Kidney glomerular epithelial cell (primary cell): ENCODE measurements at regions not wholly inside any gene's neighbourhood (a gene's known extent, or its start where the extent isn't known, plus 50 kb on each side); places are given as distances from the start of the nearest gene placed in this dataset.

ENCODE experiments used
- DNase-seq: peaks from one replicate; lab custom pipeline; 2025; lab: John Stamatoyannopoulos, UW

DNA sequence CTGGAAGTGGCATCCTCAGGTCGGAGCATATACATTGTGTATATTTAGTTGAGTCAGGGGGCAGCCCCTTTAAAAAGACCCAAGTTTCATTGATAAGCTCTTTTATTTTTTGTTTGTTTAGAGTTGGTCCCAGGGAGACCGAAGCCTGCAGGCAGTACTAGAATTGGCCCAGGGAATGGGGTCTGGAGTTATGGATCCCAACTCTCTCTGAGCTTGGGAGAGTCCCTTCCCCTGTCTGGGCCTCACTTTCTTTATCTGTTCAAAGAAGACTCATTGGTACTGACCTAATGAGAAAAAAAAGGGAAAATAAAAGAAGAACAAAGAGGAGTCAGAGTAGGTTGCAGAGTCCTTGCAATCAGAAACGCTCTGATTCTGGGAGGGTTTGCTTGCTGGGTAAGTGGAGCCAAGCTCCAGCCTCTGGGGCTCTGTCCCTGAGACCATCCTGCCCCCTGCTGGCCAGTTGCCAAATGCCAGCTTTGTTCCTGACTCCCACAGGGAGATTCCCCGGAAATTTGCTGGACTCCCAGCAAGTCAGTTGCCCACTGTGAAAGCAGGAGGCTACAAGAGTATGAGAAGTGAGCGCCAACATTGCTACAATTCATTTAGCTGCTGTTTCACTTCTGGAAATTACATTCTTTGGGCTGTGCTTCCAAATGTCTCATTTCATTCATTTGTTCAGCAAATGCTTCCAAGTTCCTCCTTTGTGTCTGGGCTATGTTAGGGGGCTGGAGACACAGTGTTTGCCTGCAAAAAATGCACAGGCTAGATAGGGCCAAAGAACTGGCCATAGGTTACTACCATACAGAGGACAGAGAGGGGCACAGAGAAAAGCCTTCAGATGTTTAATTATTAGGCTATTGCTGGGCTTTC is 156.2 kb downstream of the MELK start:
- peak; percentile 10 for DNase-seq

GRCh38 chr9:36729906-36730305 is 157.2 kb downstream of the MELK start:
- no peak for DNase-seq

DNA sequence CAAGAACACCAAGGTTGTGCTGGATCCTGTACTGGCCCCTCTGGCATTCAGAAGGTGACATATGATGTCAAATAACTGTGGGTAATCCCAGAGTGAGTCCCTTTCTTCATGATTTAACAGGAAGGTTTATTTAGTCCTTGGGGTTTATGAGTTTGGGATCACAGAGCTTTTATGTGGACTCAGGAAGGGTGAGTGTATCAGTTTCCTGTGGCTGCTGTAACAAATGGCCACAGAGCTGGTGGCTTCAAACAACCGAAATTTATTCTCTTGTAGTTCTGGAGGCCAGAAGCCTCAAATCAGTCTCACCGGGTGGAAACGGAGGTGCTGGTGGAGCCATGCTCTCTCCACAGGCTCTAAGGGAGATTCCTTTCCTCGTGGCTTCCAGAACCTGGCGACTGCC is 157.7 kb downstream of the MELK start:
- DNase-seq: no peak

DNA sequence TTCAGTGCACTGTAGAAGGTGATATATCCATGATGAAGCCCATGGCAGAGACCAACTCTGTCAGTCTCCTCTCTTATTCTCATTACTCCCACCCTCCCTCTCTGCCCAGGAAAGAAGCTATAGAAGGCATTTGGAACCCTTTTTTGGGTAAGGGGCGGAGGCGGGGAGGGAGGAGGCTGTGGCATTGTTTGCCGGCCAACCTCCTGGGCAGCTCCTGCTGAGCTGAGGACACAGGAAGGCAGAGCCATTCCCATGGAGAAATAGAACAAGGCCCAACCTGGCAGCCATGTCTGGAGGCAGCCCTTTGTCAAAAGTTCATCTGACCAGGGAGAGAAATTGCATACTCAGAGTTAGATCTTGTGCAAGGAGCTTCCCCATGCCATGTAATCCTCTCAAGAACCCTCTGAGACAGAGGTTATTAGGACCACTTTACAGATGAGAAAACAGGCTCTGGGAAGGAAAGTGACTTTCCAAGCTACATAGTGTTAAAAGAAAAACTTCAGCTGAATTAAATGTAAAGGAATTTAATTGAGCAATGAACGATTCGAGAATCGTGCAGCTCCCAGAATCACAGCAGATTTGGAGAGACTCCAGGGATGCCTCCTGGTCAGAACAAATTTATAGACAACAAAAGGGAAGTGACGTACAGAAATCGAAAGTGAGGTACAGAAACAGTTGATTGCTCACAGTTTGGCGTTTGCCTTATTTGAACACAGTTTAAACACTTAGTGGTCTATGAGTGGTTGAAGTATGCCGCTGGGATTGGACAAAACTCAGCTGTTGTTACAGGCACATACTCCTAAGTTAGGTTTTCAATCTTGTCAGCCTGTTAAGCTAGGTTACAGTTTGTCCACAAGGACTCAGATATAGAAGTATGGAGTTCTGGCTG is 158.6 kb downstream of the MELK start:
- no peak for DNase-seq

DNA sequence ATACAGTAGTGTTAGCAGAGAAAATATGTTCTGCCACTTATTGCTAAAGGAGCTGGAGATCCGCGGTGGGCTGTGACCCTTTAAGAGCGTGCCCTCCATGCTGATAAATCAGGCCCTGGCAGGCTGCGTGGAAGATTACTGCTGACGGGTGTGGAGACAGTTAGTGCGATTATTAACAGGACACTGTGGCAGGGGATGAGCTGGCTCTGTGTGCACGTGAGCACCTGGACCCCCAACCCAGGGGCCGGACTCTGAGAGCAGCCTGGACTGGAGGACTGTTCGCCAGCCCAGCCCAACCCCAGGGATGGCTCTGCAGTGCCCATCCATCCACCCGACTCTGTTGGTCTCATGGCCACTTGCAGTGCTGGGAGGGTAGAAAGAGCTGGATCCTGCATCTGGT is 162.0 kb downstream of the MELK start:
- DNase-seq: no peak

- DNase-seq: no peak
These were observed 164.0 kb downstream of the MELK start for GRCh38 chr9:36736648-36737047.

GRCh38 chr9:36738318-36738976 is 165.8 kb downstream of the MELK start:
- DNase-seq: peak; percentile 0

DNA sequence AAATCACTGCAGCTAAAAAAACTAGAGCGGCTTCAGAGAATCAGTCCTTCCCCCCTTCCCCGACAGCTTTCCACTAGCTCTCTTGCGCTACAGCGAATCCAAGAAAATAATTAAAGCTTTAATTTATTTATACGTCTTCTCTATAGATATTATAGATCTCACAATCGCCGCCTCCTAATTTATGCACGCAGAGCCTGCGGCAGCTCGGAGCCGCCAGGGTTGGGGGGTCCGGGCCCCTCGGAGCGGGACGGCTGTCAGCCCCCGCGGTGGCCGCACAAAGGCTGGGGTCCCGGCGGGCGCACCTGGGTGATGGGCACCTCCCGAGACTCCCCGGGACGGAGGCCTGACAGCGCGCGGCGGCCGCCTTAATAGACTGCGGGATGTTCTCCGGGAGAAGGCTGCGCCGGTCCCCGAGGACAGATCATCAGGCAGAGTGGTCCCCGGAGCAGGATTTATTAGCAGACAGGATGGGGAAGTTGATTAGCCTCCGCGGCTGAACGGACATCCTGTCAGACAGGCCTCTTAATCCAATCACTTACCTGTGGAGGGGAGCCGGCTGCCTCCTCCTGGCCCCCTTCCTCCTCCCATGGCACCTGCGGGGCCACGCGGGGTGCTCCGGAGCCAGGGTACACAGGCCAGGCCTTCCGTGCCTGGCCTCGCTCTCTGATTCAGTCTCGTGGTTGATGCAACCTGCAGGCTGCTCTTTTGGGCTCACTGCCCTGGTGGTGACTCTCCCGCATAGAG is 166.8 kb downstream of the MELK start:
- no peak for DNase-seq

- DNase-seq: no peak
These were observed 169.6 kb downstream of the MELK start for GRCh38 chr9:36742264-36742663.

DNA sequence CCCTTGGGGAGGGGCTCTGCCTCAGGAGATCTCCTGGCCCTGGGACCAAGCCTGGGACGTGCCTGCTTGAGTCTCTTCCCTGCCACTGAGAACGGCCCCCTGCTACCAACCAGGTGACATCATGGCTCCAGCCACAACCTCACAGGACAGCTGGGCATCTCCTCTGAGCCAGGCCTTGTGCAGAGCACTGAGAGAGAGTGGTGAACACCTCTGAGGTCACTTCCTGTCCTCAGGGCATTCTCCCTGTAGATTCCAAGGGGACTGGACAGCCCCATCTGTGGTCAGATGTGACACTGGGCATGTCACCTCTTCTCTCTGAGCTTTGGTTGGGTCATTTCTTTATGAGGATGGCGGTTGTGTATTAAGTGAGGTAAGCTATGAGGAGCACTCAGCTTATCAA is 172.0 kb downstream of the MELK start:
- no peak for DNase-seq

DNA sequence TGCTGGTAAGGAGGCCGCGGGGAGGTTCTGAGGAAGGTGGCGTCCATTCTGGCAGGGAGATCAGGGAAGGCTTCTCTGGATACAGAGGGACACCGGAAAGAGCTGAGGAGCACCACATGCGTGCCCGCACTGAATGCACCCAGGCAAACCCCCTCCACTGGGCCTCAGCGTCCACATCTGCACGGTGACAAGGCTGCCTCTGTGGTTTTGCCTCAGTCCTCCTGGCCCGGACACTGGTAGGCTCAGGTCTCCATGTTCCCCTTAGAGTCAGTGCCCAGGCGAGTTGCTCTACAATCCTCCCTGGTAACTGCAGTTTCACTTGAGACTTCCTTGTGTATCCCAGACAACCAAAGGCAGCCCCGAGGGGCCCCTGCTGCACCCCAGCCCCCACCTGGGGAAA is 173.3 kb downstream of the MELK start:
- DNase-seq: no peak

DNA sequence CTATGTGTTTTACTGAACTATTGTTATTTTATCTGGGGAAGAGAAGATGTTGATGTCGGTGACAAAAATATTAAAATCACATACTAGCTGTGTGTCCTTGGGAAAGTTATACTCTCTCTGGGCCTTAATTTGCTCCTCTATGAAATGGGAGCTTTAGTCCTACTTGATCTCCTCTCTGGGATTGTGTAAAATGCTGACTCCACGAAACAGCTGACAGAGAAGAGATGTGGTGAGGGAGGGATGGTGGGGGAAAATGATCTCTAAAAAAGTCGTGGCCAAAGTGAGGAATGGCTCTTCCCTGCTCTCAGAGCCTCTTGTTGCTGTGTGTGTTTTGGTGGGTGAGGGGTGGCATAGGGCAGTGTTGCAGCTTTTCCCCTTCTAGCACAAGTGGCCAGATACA is 173.7 kb downstream of the MELK start:
- DNase-seq: no peak

DNA sequence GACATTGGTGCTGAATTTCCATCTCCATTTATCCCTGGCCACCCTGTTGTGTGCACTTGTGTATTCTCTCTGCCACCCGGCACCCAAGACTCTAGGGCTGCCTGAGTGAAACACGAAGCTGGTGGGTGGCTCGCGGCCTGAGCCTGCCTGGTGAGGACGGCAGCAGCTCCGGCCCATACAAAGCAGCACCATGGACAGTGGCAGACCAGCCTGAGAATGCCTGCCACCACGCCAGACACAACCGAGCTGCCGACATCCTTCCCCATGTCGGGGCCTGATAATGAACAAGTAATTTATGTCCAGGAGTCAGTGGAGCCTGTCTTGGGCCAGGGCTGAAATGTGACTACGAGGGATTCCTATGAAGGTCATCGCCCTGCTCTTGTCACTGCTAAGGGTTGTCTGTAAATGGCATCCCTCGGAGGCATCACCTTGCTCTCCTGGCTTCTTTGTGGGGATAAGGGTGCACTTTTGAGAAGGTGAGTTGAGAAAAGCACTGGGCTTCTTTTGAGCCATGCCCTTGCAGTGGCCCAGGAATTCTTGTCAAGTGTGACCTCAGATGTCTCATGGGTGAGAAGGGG is 175.7 kb downstream of the MELK start:
- peak; percentile 52 for DNase-seq

DNA sequence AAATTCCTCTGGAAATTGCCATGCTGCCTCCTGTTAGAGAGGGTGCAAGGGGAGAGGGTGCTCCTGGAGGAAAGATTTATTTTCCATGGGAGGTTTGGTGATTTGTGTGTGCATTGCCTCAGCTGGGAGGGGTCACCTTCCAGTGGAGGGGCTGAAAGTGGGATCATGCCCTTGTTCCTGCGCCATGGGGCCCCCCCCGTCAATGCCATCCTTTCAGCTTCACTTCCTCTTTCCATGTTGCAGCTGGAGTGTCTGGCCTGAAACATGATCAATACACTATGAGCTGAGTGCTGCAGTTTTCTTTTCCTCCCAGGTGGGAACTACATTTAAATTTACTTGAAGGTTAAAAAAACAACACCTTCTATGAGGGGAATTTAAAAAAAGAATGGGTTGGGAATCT is 176.8 kb downstream of the MELK start:
- no peak for DNase-seq

GRCh38 chr9:36750630-36751029 is 177.9 kb downstream of the MELK start:
- no peak for DNase-seq

- DNase-seq: no peak
These were observed 182.3 kb downstream of the MELK start for GRCh38 chr9:36755019-36755418.

- DNase-seq: no peak
These were observed 186.4 kb downstream of the MELK start for GRCh38 chr9:36759141-36759540.

- no peak for DNase-seq
These were observed 187.3 kb downstream of the MELK start for GRCh38 chr9:36759976-36760375.

GRCh38 chr9:36760667-36761420 is 188.1 kb downstream of the MELK start:
- DNase-seq: no peak

DNA sequence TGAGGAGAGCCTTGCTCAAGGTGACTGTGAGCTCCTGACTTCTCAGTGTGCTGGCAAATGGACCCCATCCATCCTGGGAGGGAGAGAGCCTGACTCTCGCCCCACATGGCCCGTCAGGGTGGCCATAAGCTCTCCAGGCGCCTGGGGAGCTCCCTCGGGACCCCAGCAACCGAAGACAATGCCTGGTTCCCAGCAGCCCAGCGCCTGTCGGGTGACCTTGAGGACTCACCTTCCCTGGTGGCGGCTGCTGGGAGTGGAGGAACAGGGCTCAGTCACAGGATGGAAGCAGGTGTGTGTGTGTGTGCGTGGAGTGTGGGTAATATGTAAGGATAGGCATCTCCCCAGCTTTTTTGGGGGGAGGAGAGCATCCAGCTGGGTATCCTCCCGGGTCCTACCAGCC is 190.3 kb downstream of the MELK start:
- no peak for DNase-seq

GRCh38 chr9:36763778-36764177 is 191.1 kb downstream of the MELK start:
- no peak for DNase-seq
